Dermis microvascular lymphatic vessel endothelial cell (primary cell): ENCODE measurements at regions not wholly inside any gene's neighbourhood (a gene's known extent, or its start where the extent isn't known, plus 50 kb on each side); places are given as distances from the start of the nearest gene placed in this dataset.

Experiments used
- DNase-seq, 2 donors: peaks; one replicate each; pipeline versions ENCODE4 v3.0.0 to v3.0.0-alpha.2; 2010; ENCODE audit warnings: low read depth in 2 of 2

DNA sequence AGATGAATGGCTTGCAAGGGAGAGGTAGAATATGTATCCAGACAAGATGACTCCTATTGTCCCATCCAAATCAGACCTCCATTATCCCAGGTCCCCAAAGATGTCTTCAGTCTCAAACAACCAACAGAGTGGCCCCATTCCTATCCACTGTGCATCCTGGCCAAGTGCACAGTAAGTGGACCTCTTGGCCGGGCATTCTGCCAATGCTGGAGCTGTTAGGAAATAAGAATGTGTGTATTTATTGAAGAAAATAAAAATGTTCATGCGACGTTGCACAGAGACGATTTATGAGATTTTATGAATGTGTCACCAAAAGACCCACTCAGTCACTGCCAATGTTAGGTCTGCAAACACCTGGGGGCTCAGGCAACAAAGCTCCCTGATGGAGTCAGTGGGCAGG lies 196.0 kb downstream of the MAFB start:
- DNase-seq = peak in 1 of 2 donors; percentile 60

DNA sequence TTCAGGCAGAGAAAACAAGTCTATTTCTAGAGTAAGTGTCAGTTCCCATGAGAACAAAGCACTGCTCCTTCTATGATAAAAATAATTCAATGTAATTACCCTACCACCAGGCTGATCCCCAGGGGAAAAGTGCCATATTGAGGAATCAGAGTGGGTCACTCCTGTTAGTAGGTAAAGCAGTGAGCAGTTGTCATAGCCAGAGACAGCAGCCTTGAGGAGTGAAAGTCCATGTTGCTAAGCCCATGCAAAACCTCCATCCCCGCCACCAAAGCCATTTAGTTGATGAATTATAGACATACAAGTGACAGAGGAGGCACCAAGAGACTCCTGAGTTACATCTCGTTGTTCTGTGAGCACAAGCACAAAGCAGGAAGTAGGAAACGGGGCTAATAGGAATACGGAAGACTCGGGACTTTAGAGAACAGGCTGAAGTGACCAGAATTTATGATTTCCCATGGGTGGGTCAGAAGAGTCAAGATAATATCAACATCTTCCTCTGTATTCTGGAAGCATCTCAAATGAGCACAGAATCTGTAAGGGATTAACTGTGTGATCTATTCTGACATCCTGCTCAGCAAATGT lies 197.9 kb downstream of the MAFB start:
- no peak for DNase-seq

DNA sequence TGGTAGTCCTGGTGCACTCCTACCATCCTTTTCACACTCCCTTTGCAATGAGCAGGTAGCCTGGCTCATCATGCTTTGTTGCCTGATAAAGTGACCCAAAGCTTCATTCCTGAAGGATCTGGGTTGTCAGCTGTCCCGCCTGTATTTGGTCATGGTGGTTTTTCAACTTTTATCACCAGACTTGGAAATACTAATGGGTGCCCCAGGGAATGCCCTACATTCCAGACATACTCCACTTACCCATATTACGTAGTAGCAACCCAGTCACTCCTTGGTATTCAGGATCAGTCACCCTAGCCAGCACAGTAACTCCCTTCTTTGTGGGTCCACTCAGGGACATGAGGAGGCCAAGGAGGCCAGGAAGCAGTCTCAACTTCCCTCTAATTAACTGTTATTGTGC lies 199.2 kb downstream of the MAFB start:
- no peak for DNase-seq

DNA sequence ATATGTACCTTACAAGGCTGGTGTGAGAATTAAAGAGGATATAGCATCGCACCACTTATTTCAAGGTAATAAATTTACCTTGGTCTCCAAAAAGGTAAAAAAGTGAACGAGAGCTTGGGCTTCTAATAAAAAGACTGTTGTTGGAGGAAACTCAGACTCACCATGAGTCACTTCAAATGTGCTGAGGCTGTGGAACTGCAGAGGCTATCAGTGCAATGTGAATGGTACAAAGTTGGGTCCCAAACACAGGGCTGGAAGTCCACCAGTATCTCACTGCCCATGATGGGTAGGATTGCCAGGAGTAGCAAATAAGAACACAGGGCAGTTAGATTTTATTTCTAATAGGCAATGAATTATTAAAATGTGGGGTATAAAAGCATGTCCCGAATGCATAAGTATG lies 200.6 kb downstream of the MAFB start:
- DNase-seq = no peak

DNA sequence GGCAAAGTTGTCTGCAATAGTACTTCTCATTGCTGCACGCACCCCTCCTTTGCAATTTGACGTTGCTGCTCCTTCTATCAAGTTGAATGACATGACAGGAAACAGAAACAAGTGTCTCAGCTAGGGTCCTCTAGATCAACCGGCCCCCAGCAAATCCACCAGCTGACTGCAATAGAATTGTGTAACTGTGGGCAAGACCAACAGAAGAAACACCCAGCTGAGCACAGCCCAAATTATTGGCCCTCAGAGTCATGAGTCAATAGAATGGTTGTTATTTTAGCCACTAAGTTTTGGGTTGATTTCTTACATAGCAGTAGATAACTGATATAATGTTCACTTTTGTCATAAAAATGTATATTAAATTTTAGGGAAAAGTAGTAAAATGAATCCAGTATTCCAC lies 202.7 kb downstream of the MAFB start:
- no peak for DNase-seq

DNA sequence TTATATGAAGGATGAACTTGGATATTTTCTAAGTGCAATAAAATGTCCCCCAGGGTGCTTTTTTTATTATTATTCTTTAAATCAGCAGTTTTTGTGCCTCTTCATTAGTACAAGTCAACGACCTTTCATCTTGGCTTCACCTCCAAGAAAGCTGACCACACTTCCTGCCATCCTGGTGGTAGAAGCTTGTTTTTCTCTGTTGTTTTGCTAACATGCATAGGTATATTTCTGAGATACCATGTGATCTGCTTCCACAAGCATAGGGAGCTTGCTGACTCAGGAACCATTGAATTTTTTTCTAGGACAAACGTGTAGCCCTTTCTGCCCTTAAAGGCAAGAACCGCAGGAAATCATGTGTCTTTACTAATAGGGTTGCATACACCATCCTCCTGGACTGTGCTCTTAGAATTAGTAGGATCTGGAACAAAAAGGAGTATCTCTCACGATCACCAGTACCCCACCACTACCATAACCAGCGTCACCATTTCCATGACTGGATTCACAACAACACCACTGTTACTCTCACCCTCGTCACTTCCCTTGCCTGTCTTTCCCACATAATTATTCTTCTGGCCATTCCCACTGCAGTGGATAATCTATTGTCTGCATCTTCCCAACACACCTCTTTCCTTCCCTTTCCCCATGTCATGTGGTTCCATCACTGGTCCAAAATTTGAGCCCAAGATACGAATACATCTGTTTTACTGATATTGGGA lies 207.1 kb downstream of the MAFB start:
- DNase-seq = peak; percentile 23 to 59

DNA sequence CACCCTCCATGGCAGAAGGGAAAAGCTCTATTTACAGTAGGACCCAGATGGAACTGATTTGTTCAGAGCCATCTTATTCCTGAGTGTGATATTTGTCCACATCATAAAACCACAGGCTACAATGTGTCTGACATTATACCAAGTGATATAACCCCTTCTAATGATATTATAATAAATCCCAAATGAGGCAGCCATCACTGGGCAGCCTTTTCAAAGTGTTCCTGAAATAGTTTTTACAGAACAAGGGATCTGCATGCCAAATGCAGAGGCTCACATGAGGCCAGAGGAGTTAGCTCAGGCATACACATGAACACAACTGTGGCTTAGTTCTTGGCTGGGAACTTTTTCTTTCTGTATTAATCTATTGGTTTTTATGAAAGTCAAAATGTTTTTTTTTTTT lies 207.7 kb downstream of the MAFB start:
- no peak for DNase-seq

DNA sequence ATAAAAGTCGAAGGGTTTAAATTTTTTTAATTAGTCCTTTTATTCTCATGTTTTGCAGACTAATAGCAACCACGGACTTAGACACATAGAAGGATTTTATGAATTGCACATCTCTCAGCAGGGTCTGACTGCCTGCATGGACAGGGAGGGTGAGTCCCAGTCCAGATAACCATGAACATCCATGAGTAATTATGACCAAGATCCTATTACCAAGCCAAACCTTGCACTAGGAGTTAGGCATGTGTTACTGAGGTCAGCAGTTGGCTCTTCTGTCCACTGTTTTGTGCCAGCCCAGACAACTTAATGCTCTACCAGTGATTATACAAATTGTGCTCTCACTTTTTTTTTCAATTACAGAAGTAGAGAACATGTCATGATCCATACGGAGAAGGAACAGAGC lies 211.2 kb downstream of the MAFB start:
- no peak for DNase-seq

DNA sequence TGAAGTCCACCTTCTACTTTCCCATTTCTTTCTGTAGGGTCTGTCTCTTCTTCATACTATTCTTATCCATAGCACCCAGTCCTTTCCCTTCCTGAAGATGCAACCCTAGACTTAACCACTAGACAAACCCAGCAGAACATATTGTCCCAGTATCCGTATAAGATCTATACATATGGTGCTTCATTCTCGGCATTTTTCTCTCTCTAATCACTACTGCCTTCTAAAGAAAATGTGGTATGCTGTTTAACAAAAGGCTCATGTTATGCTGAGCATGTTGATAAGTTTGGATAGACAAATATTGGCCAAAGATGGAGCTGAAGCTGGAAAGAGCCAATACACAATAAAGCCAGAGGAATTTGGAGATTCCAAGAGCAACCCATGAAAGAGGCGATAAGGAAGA lies 212.6 kb downstream of the MAFB start:
- DNase-seq = no peak

DNA sequence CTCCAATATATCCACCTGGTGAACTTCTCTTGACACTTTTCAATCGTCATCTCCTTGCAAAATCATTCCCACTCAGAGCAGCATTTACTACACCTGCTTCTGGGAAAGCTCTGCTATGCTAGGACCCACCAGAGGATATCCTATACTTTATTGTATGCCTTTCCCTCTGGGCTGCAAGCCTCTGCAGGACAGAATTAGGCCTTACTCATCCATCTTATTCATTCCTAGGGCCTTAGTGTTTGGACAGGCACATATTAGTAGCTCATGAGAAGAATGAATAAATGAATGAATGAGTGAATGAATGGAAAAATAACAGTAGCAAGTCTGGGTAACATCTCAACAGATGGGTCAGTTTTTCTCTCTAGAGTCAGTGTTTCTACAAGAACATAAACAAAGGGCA lies 216.1 kb downstream of the MAFB start:
- DNase-seq = no peak

DNA sequence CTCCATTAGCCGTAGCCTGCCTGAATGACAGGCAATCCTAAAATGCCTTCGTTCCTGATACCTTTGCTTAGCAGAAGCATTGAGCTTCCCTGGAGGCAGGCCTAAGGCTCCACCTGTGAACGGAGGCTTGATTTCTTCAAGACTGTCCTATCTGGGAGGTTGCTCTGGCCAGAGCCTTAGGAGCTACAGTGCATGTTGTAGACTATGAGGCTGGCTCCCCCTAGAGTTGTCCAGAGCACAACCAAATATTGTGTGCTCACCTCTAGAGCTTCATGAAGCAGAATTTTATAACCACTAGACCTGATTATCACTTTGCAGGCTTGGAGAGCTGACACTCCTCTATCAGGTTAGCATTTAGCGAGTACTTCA lies 217.8 kb downstream of the MAFB start:
- peak in 1 of 2 donors; percentile 51 for DNase-seq

DNA sequence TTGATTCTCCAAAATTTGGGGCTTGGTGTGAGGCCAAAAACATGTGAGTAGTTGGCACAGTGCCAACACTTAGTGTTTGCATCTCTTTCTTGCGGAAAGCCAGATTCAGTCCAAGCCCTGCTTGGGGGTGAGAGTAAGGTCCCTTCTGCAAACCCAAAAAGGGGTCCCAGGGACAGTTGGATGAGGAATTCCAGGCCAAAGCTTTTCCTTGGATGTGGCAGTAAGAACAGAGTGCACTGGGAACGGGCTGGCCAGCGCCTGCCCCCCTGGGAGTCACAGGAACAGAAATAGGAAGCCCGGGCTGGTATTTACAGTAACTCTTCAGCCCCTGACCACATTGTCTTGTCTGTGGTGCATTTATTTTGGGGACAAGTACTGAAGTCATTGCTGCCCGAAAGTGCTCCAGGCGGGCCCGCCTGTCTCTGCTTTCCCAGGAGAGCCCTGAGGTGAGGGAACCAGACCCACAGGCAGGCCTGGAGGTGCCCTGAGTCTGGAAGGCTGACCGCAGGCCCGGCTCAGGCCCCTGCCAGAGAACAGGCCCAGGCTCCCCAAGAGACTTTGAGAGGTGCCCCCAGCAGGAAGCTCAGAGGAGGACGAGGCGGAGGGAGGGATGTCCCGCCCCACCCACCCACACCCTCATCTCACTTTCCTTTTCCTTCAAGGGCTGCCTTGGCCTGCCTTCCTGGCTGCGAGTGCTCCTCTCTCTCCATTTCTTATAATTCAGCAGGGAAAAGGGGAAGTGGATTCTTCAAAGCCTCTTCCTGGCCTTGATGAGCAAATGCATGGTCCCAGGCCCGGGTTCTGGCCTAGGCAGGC lies 218.4 kb downstream of the MAFB start:
- DNase-seq = no peak

DNA sequence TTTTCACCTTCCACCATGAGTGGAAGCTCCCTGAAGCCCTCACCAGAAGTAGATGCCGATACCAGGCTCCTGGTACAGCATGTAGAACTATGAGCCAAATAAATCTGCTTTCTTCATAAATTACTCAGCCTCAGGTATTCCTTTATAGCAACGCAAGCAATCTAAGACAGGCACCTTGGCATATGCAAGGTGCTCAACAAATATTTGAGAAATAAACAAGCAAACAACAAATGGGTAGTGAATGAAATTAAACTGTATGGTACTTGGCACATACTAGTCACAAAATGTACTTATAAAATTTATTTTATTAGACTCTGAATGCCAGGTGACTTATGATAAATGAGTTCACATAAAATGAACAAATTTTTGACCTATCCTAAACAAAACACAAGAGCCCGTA lies 220.3 kb downstream of the MAFB start:
- no peak for DNase-seq

DNA sequence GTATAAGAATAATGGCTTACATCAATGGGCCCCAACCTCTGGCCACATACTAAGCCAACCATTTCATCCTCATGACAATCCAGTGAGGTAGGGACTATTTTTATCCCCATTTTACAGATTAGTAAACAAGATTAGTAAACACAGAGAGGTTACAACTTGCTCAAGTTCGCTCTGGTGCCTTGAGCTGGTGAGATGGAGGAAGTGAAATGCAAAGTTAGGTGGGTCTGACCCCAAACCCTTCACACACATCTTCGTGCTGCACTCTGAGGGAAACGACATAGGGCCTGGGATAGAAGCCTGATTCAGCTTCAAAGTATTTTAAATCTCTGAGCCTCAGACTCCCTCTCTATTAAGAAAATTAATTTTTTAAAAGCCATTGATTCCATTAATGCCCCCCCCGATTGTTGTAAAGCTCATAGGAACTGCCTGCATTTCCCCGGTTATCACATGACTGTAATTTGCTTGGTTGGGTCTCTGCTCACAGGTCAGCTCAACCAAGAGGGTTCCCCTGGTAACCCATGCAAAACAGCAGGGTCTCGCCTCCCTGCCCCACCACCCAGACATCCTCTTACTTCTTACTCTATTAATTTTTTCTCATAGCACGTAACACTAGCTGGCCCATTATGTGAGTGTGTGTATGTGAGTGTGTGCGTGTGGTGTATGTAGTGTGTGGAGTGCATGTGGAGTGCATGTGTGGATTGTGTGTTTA lies 221.2 kb downstream of the MAFB start:
- DNase-seq = no peak

DNA sequence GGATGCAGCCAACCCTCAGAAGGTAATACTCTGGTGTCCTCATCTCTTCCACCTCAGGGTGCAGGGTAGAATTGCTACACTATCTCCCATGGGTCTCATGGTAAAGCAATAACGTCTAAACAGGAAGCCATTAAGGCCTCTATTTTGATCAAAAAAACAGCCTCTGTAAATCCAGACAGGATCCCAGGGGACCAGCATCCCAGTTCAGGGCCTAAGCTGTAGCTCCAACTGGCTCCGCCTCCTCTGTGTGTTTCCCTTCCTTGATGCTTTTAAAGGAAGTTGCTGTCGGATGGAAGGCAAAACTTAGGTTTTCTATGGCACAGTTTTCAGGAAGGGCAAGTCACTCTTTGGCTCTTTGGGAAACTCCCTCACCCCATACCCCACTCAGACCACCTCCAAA lies 222.0 kb downstream of the MAFB start:
- DNase-seq = no peak

DNA sequence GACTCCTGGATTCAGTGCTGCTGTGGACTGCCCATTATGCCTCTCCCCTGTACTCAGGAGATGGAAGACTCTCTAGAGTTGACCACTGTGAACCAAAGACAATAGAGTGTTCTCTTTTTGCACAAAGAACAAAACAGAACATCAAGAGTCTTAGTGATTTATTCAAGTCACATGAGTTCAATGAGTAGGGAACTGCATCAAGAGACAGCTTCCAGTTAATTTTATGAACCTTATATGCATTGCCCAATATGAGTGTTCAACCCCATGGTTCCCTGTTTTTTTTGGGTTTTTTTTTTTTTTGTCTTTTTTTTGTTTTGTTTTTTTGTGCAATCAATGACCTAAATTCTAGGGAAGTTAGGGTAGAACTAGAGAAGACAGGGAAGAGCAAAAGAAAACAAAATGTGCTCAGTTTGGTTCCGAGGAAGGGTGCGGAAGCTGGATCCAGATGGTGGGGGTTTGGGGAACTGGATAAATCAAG lies 224.3 kb downstream of the MAFB start:
- no peak for DNase-seq

DNA sequence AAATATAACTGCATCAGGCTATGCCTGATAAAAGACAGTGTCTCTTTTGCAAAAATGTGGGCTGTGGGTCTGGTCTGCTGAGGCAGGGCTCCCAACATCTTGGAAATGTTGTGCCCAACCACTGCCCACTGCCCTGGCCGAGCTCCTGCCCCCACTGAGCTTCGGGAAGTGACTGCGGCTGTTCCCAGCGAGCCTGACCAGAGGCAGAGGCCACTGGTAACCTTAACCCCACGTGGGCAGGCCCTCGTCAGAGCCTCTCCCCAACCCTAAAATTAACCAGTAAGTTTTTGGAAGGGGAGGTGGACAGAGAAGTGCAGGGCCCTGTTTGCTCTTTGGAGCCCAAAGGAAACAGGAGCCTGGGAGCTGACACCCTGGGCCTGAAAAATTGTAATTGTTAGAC lies 225.9 kb downstream of the MAFB start:
- DNase-seq = no peak

DNA sequence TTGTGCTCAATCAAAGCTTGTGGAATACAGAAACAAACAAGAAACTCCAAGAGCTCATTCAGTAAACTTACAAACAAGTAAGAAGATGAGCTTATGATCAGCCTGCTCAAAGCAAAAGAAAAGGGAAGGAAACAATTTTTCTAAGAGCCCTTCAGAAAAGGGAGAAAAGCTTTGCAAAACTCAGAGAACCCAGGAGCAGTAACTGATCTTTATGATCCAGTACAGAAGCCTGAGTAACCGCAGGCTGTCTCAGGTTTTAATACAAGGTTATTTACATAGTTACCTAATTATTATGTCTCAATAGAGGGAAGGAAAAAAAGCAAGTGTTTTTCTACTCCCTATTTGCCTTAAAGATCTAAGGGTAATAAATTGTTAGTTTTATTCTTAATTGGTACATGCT lies 226.5 kb downstream of the MAFB start:
- DNase-seq = no peak

DNA sequence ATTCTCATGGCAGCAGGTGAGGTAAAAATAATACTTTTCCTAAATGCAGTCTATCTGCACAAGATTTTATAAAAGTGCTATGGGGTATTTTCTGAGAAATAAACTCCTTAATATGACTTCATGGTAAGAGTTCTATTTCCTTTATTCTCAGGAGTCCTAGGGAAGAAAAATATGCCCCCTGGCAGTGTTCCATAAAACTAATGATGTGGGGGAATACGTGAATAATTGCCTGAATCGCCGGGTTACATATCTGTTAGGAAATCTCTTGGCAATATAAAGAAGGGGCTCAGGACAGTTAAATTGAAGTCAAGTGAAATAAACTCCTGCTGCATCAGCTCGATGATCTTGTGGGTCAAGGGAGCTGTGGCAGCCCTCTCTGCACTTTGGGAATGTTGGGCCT lies 229.7 kb downstream of the MAFB start:
- DNase-seq = no peak

DNA sequence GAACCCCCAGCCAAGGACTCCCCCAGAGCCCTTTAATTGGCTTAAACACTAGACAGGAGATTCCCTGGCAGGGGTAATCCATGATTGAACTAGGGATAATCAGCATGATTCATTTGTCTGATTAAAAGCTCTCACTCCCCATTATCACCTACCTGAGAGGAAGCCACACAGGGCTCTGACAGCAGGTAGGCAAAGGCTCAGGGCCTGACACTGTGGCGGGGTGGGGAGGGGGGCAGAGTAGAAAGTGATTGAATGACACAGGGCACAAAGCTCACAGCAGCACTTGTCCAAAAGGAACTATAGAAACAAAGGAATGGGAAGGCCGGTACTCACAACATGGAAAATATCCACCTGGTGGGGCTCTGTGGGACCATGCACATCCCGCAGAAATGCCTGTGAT lies 231.6 kb downstream of the MAFB start:
- DNase-seq = no peak

DNA sequence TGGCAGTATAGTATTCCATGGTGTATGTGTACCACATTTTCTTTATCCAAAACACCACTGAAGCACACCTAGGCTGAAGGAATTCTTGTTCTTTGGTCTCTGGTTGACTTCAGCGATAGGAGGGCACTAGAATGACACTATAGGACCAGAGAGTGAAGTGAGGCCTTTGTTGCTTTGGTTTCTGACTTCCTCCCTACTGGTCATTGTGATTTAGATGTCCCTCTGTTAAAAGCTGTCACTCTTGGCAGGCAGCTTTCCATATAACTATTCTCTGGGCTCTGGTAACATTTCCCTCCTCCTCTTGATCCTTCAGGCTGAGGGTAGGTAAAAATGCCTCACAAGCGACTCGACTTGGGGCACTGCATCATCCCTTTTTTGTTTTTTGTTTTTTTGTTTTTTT lies 236.3 kb downstream of the MAFB start:
- DNase-seq = no peak

DNA sequence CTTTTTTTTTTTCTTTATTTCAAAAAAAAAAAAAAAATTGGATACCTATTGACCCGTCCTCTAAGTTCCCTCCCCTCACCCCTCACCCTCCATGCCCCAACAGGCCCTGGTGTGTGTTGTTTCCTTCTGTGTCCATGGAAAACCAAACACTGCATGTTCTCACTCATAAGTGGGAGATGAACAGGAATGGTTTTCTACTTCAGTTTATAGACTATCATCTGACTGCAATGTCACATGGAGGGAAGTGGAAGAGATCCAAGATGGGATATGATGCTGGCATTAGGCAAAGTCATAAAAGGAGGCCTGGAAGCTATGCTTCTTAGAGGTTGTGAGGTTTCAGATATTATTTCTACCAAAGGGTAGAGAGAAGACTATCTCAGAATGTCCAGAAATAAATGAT lies 237.5 kb downstream of the MAFB start:
- DNase-seq = no peak
